ENCODE measurements at regions not wholly inside any gene's neighbourhood (a gene's known extent, or its start where the extent isn't known, plus 50 kb on each side); places are given as distances from the start of the nearest gene placed in this dataset.
"Not testable (repeated sequence)": the region's sequence is repeated elsewhere in the genome, so short reads cannot be mapped to it uniquely, and the experiment has no call there.

- Histone ChIP-seq H3K4me3 (replicated peaks in 1 of 2; ENCODE audit: low read depth in 1 of 2, low read length in 2 of 2) (no peak overlapping the region), H2AFZ (ENCODE audit: low read depth, low read length, poor library complexity, severe bottlenecking) (no peak overlapping the region), H3K36me3 (ENCODE audit: control insufficient read depth in 1 of 2, insufficient read depth in 2 of 2, low read length in 2 of 2) (no peaks in the 10 kb centered on the region), H3K27ac (ENCODE audit: low read depth, low read length) (no peak overlapping the region), H3K4me2 (ENCODE audit: low read length) (no peak overlapping the region), H3K27me3 (ENCODE audit: insufficient read depth, low read length) (no peaks in the 10 kb centered on the region), H3K9me3 (ENCODE audit: control insufficient read depth in 1 of 2, insufficient read depth in 1 of 2, low read depth in 1 of 2, low read length in 2 of 2) (no peaks in the 10 kb centered on the region; a peak in 1 of 4 replicates), H3K9ac (ENCODE audit: low read length) (no peak overlapping the region), H3K9me2 (ENCODE audit: insufficient read depth) (no peaks in the 10 kb centered on the region), H4K20me1 (ENCODE audit: insufficient read depth) (no peaks in the 10 kb centered on the region), H3K4me1 (ENCODE audit: control insufficient read depth in 1 of 2, insufficient read depth in 2 of 2, low read length in 2 of 2) (no peaks in the 10 kb centered on the region), H3K79me2 (ENCODE audit: insufficient read depth, low read length) (no peaks in the 10 kb centered on the region)
- ChIA-PET CTCF (no interaction called here), RAD21 (ENCODE audit: low non-redundant PET in 1 of 2, low total read pairs in 2 of 2, uncharacterized antibody in 2 of 2, unreplicated experiment in 2 of 2) (no interaction called here), POLR2A (no interaction called here)
- TF ChIP-seq YY1 (IDR thresholded peaks at IDR 0.05; ENCODE audit: extremely low read depth, insufficient replicate concordance, low read depth, low read length) (no peak), EZH2phosphoT487 (IDR thresholded peaks at IDR 0.05; ENCODE audit: borderline replicate concordance) (no peak), FOSL1 (IDR thresholded peaks at IDR 0.05; ENCODE audit: low read depth) (no peak), SP1 (IDR thresholded peaks at IDR 0.05; ENCODE audit: low read depth) (no peak), SRF (IDR thresholded peaks at IDR 0.05; ENCODE audit: low read depth) (no peak), ZNF274 (IDR thresholded peaks at IDR 0.05; ENCODE audit: low read depth, low read length) (no peak), EGR1 (IDR thresholded peaks at IDR 0.05; ENCODE audit: low read depth) (no peak)
- no peak for DNase-seq (ENCODE audit: low read depth, low spot score)
- ATAC-seq, result no peak
- intact Hi-C loops (cut with micrococcal nuclease), result no loop called here
- BruUV-seq (replicated peaks), result no TSS peak
These were observed 354.0 kb downstream of the ZNF326 start for GRCh38 chr1:90348934-90349333.

- POLR2A ChIA-PET; H3K36me3 ChIP-seq (ENCODE audit: control insufficient read depth in 1 of 2, insufficient read depth in 2 of 2, low read length in 2 of 2); H3K4me2 ChIP-seq (ENCODE audit: low read length); H3K79me2 ChIP-seq (ENCODE audit: insufficient read depth, low read length); H3K27ac ChIP-seq (ENCODE audit: low read depth, low read length); H3K9me2 ChIP-seq (ENCODE audit: insufficient read depth); BruUV-seq (replicated peaks); H4K20me1 ChIP-seq (ENCODE audit: insufficient read depth); RAD21 ChIA-PET (ENCODE audit: low non-redundant PET in 1 of 2, low total read pairs in 2 of 2, uncharacterized antibody in 2 of 2, unreplicated experiment in 2 of 2); ATAC-seq; CTCF ChIA-PET; H3K9me3 ChIP-seq (ENCODE audit: control insufficient read depth in 1 of 2, insufficient read depth in 1 of 2, low read depth in 1 of 2, low read length in 2 of 2); H3K9ac ChIP-seq (ENCODE audit: low read length); DNase-seq (ENCODE audit: low read depth, low spot score); H3K27me3 ChIP-seq (ENCODE audit: insufficient read depth, low read length); H3K4me1 ChIP-seq (ENCODE audit: control insufficient read depth in 1 of 2, insufficient read depth in 2 of 2, low read length in 2 of 2); H3K4me3 ChIP-seq (replicated peaks in 1 of 2; ENCODE audit: low read depth in 1 of 2, low read length in 2 of 2); H2AFZ ChIP-seq (ENCODE audit: low read depth, low read length, poor library complexity, severe bottlenecking); intact Hi-C loops (cut with micrococcal nuclease): not testable (repeated sequence)
These were observed 353.5 kb downstream of the ZNF326 start for GRCh38 chr1:90348459-90348858.
